NB4 (cell line): ENCODE measurements at regions not wholly inside any gene's neighbourhood (a gene's known extent, or its start where the extent isn't known, plus 50 kb on each side); places are given as distances from the start of the nearest gene placed in this dataset.

ENCODE experiments used
- DNase-seq: peaks from one replicate; pipeline ENCODE4 v3.0.0; 2010; ENCODE audit warnings: low read depth
- H3K4me3 ChIP-seq: one replicate; pipeline ENCODE4 v1.5.1; 2011; ENCODE audit warnings: mild to moderate bottlenecking, low read depth, low read length, moderate library complexity
- MYC ChIP-seq: IDR thresholded peaks from 2 replicates; pipeline ENCODE4 v1.6.1; 2011; ENCODE audit warnings: low read depth, low read length
- POLR2A ChIP-seq: IDR thresholded peaks from 2 replicates; pipeline ENCODE4 v1.6.1; 2011; ENCODE audit warnings: mild to moderate bottlenecking; ENCODE audit not compliant: insufficient read length; ENCODE audit errors: extremely low read depth
- TF ChIP-seq, protein P1 (sequence below): IDR thresholded peaks from 2 replicates; pipeline ENCODE4 v1.6.1; 2011; ENCODE audit warnings: low read depth, low read length
- TF ChIP-seq, protein P2 (sequence below): IDR thresholded peaks from one replicate; pipeline ENCODE4 v1.5.1; 2012; ENCODE audit warnings: low read depth, low read length

DNA sequence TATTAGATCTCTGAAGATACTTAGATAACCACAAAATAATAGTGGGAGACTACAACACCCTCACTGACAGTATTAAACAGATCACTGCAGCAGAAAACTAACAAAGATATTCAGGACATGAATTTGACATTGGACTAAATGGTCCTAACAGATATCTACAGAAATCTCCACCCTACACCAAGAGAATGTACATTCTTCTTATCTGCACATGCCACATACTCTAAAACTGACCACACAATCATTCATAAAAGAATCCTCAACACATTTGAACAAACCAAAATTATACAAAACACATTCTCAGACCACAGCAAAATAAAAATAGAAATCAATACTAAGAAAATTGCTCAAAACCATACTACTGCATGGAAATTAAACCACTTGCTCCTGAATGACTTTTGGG is 116.3 kb downstream of the DTWD1 start:
- H3K4me3 ChIP-seq: no peak overlapping the region
- no peak for DNase-seq
- TF ChIP-seq MYC (no peak), POLR2A (no peak)
- TF ChIP-seq, protein P1, sequence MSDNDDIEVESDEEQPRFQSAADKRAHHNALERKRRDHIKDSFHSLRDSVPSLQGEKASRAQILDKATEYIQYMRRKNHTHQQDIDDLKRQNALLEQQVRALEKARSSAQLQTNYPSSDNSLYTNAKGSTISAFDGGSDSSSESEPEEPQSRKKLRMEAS: no peak
- TF ChIP-seq, protein P2, sequence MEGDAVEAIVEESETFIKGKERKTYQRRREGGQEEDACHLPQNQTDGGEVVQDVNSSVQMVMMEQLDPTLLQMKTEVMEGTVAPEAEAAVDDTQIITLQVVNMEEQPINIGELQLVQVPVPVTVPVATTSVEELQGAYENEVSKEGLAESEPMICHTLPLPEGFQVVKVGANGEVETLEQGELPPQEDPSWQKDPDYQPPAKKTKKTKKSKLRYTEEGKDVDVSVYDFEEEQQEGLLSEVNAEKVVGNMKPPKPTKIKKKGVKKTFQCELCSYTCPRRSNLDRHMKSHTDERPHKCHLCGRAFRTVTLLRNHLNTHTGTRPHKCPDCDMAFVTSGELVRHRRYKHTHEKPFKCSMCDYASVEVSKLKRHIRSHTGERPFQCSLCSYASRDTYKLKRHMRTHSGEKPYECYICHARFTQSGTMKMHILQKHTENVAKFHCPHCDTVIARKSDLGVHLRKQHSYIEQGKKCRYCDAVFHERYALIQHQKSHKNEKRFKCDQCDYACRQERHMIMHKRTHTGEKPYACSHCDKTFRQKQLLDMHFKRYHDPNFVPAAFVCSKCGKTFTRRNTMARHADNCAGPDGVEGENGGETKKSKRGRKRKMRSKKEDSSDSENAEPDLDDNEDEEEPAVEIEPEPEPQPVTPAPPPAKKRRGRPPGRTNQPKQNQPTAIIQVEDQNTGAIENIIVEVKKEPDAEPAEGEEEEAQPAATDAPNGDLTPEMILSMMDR: no peak

DNA sequence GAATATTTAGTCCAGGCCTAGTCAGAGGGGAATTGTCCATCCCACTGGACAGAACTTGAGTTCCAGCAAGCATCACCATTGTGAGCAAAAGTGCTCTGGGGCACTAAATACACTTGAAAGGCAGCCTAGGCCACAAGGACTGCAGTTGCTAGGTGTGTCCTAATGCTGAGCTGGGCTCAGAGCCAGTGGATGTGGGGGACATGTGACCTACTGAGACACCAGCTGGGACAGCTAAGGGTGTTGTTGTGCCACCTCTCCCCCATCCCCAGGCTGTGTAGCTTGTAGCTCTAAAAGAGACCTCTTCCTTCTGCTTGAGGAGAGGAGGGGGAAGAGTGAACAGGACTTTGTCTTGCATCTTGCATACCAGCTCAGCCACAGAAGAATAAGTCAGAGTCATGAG is 120.9 kb downstream of the DTWD1 start:
- DNase-seq: no peak
- no peak overlapping the region for H3K4me3 ChIP-seq
- no peak for TF ChIP-seq POLR2A
- TF ChIP-seq, protein P1: no peak
- TF ChIP-seq MYC: no peak
- TF ChIP-seq, protein P2: no peak

DNA sequence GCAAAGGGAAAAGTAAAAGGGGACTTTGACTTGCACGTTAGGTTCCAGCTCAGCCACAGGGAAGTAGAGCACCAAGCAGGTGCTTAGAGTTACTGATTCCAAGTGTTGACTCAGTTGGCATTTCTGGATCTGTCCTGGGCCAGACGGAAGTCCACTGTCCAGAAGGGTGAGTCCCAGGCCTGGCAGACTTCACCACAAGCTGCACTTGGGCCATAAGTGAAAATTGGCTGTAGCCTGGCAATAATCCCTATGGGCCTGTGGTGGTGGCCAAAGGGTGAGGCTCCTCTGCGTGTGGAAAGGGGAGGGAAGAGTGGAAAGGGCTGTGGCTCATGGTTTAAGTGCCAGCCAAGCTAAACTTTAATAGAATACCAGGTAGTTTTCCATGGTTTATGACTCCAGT is 121.5 kb downstream of the DTWD1 start:
- H3K4me3 ChIP-seq: no peak overlapping the region
- TF ChIP-seq MYC (no peak), POLR2A (no peak)
- TF ChIP-seq, protein P2: no peak
- TF ChIP-seq, protein P1: no peak
- DNase-seq: no peak

DNA sequence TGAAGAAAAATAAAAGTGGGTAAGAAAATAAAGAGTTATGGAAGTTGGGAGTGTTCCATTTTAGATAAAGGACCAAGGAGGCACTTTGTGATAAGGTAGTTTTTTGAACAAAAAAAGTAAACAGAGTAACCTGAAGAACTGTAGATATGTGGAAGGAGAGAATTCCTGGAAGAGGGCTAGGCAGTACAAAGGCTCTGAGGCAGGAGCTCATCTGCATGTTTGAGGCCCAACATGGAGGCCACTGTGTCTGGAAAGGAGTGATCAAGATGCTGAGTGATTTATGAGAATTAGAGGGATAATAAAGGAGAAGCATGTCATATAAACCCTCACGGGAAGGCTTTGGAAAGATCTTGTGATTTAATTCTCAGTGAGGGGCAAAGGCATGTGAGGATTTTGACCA is 126.5 kb downstream of the DTWD1 start:
- TF ChIP-seq, protein P1: no peak
- TF ChIP-seq POLR2A: no peak
- TF ChIP-seq, protein P2: no peak
- no peak for TF ChIP-seq MYC
- DNase-seq: no peak
- no peak overlapping the region for H3K4me3 ChIP-seq

DNA sequence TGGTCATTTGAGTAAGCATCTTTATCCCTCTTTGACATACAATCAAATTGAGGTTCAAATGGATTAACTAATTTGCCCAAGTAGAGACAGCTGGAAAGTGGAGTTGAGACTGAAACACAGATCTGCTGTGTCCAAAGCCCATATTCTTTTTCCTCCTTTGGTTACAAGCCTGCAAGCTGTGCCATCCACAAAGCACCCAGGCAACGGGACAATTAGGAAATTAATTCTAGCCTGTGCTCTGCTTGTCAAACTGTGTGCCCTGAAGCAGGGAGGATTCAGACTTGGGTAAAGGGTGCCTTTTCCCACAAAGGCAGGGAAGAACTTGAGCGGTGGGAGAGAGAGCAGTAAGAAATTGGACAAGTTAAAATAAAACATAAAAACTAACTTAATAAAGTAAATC is 127.9 kb downstream of the DTWD1 start:
- no peak overlapping the region for H3K4me3 ChIP-seq
- TF ChIP-seq, protein P1: no peak
- TF ChIP-seq POLR2A (no peak), MYC (no peak)
- TF ChIP-seq, protein P2: no peak
- no peak for DNase-seq

DNA sequence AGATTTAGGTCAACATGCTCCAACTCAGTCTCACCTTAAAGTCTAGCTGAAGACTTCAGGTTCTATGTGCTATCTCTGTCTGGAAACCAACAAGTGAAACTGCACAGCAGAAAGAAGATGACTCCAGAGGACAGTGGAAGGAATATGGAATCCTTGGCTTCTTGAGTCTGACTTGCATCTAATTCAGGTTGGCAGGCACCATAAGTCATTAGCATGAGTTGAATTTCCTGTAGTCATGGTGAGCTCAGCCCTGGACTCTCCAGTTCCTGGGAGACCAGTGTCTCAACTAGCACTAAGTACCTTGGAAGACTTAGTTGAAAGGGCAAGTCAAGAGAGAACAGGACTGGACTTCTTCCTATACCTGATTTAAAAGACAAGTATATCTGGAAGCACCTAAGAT is 129.7 kb downstream of the DTWD1 start:
- TF ChIP-seq MYC (no peak), POLR2A (no peak)
- TF ChIP-seq, protein P2: no peak
- TF ChIP-seq, protein P1: no peak
- DNase-seq: no peak
- no peak overlapping the region for H3K4me3 ChIP-seq
